Mammary epithelial cell (primary cell): ENCODE measurements at regions not wholly inside any gene's neighbourhood (a gene's known extent, or its start where the extent isn't known, plus 50 kb on each side); places are given as distances from the start of the nearest gene placed in this dataset.

Experiments
- EZH2 ChIP-seq: IDR thresholded peaks from 2 replicates; pipeline ENCODE4 v1.6.1; 2012; ENCODE audit warnings: low read length, inconsistent platforms, borderline replicate concordance
- TF ChIP-seq, protein P1 (sequence below), 2 donors: IDR thresholded peaks in 1 of 2; conservative IDR thresholded peaks in 1 of 2; 2 replicates each; pipeline ENCODE4 v1.5.1; 2011 to 2012; ENCODE audit warnings: inconsistent platforms in 2 of 2, low read length in 2 of 2, mild to moderate bottlenecking in 2 of 2, control low read depth in 1 of 2, low read depth in 1 of 2; ENCODE audit not compliant: insufficient read depth in 1 of 2; ENCODE audit errors: extremely low read depth in 1 of 2

DNA sequence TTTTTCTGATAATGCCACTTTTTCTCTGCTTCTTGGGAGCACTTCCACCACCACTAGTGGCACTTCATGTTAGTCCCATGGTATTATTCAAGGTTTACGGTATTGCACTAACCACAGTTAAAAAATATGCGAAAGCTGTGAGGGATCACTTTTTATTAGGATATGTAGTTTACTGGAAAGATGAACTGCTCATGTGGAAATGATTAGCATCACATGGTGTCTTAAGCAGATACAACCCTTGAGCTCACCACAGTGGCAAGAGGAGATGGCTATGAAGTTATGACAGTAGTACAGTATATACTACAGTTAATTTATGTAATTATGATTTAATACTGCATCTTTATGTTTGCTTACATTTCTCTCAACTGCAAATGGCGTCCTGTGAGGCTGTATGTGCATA is 134.5 kb upstream of the HMGN3 start:
- TF ChIP-seq, protein P1, sequence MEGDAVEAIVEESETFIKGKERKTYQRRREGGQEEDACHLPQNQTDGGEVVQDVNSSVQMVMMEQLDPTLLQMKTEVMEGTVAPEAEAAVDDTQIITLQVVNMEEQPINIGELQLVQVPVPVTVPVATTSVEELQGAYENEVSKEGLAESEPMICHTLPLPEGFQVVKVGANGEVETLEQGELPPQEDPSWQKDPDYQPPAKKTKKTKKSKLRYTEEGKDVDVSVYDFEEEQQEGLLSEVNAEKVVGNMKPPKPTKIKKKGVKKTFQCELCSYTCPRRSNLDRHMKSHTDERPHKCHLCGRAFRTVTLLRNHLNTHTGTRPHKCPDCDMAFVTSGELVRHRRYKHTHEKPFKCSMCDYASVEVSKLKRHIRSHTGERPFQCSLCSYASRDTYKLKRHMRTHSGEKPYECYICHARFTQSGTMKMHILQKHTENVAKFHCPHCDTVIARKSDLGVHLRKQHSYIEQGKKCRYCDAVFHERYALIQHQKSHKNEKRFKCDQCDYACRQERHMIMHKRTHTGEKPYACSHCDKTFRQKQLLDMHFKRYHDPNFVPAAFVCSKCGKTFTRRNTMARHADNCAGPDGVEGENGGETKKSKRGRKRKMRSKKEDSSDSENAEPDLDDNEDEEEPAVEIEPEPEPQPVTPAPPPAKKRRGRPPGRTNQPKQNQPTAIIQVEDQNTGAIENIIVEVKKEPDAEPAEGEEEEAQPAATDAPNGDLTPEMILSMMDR (conservative IDR thresholded peaks at IDR 0.05 in 1 of 2, IDR thresholded peaks at IDR 0.05 in 1 of 2; ENCODE audit: extremely low read depth in 1 of 2, insufficient read depth in 1 of 2, low read depth in 1 of 2, low read length in 2 of 2): no peak
- no peak for TF ChIP-seq EZH2
